IMR-90 (cell line): ENCODE measurements at regions not wholly inside any gene's neighbourhood (a gene's known extent, or its start where the extent isn't known, plus 50 kb on each side); places are given as distances from the start of the nearest gene placed in this dataset.

Experiments used
- CTCF ChIP-seq: conservative IDR thresholded peaks from 2 replicates; pipeline ENCODE4 v1.5.1; 2012; ENCODE audit warnings: mild to moderate bottlenecking, low read depth, low read length, improper control_type of control experiment
- NFE2L2 ChIP-seq: fragments of 150-350 bp; IDR thresholded peaks from 2 replicates; pipeline ENCODE4 v1.6.1; 2016; ENCODE audit warnings: low read depth, mild to moderate bottlenecking, low read length
- RAD21 ChIP-seq: IDR thresholded peaks from 2 replicates; pipeline ENCODE4 v1.6.1; 2012; ENCODE audit warnings: low read length, improper control_type of control experiment

- TF ChIP-seq CTCF (no peak), NFE2L2 (no peak), RAD21 (no peak)
Observed at GRCh38 chr12:92253301-92253700, 107.7 kb upstream of the BTG1 start.
